ENCODE measurements at regions not wholly inside any gene's neighbourhood (a gene's known extent, or its start where the extent isn't known, plus 50 kb on each side); places are given as distances from the start of the nearest gene placed in this dataset.

DNA sequence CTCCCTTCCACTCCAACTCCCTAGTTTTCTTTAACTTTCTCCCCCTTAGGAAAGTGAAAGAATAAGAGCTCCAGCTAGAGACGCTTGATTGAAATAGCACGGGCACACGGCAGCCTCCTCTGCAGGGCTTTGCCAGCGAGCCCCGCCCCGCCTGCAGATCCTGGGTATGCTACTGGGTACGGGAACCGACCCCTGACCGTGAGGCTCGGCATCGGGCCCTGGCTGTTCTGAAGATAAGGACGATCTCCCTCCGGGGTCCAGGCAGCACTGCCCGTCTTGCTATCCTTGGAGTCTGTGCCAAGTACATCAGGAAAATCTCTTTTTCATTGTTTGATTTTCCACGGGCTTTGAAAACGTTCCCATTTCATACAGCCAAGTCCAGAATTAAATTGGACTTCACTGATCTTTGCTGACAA is 284.5 kb downstream of the MTX2 start:
- DNase-seq = peak; percentile 42
- Mint-ChIP-seq H3K36me3 (ENCODE audit: low read depth) (no peaks in the 10 kb centered on the region), H3K4me3 (peak overlapping the region; percentile 86), H3K4me1 (ENCODE audit: low read depth) (peaks cover 30% of the 10 kb centered on the region), H3K27ac (peak overlapping the region; percentile 61), H3K9me3 (no peaks in the 10 kb centered on the region), H3K27me3 (ENCODE audit: insufficient read depth) (peaks cover 6% of the 10 kb centered on the region; the same call in 1 of the 2 replicates)
- TF ChIP-seq CTCF (IDR thresholded peaks at IDR 0.05) = no peak

DNA sequence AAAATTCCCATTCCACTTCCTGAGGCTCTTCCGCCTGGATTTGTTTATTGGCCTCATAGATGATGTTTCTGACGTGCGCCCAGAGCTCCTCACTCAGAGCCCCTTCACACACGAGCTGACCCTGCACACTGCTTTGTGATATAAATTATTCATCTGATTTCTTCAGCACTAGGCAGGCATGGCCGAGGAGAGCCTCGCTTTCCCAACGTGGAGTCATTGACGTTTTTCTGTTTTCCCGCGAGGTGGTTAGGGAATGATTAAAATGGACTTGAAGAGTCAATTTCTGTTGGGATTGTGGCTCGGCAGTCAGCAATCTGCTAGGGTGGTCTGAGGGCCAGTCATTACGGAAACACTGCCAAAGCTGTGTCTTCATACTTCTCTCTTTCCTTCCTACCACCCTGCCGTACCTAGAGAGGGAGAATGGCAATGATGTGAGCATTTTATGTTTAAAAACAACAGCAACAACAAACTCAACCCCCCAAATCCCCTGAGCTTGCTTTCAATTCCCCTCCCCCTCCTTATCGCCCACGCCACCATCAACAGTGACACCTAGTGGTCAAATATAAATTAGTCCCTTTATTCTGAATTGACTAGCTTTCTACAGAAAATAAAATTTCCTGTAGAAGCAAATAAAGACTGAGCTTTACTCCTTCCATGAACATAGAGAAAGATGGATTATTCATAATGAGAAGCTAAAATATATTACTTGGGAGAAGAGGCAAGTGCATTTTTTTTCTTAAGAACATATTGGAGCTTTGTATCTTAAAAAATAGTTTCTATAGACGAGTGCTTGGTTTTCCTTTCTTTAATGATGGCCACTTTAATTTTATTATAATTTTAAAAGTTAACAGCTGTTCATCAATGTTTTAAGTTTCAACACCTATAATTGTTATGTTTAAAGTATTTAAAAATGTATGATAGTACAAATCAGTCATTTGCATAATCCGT is 285.1 kb downstream of the MTX2 start:
- peak overlapping the region; percentile 86 for H3K4me3 Mint-ChIP-seq
- peak overlapping the region; percentile 61 for H3K27ac Mint-ChIP-seq
- peaks cover 6% of the 10 kb centered on the region; the same call in 1 of the 2 replicates for H3K27me3 Mint-ChIP-seq (ENCODE audit: insufficient read depth)
- H3K9me3 Mint-ChIP-seq = no peaks in the 10 kb centered on the region
- H3K4me1 Mint-ChIP-seq (ENCODE audit: low read depth) = peaks cover 34% of the 10 kb centered on the region
- DNase-seq = peak; percentile 48
- TF ChIP-seq CTCF (IDR thresholded peaks at IDR 0.05) = peak; percentile 96
- H3K36me3 Mint-ChIP-seq (ENCODE audit: low read depth) = no peaks in the 10 kb centered on the region

DNA sequence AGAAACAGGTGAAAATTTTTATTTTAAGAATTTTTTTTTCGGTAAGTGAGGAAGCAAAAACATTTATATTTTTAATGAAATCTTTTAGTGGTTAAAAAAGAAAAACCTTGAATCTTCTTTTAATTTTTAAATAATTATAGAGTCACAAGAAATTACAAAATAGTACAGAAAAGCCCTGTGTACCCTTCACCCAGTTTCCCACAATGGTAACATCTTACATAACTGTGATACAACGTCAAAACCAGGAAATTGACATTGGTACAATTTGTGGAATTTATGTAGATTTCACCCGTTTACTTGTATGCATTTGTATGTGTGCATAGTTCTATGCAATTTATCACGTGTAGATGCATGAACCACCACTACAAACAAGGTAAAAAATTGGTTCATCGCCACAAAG is 285.9 kb downstream of the MTX2 start:
- H3K27ac Mint-ChIP-seq = no peak overlapping the region
- no peak for TF ChIP-seq CTCF (IDR thresholded peaks at IDR 0.05)
- H3K27me3 Mint-ChIP-seq (ENCODE audit: insufficient read depth) = peaks cover 6% of the 10 kb centered on the region; the same call in 1 of the 2 replicates
- peaks cover 41% of the 10 kb centered on the region for H3K4me1 Mint-ChIP-seq (ENCODE audit: low read depth)
- no peak overlapping the region for H3K4me3 Mint-ChIP-seq
- no peaks in the 10 kb centered on the region for H3K9me3 Mint-ChIP-seq
- no peak for DNase-seq
- no peaks in the 10 kb centered on the region for H3K36me3 Mint-ChIP-seq (ENCODE audit: low read depth)

DNA sequence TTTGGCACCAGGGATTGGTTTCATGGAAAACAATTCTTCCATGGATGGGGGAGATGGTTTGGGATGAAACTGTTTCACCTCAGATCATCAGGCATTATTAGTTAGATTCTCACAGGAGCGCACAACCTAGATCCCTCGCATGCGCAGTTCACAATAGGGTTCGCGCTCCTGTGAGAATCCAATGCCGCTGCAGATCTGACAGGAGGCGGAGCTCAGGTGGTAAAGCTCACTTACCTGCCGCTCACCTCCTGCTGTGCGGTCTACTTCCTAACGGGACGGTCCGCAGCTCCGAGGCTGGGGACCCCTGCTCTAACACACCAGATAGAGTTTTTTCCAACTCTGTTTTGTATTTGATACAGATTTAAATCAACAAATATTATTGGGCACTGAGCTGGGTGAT is 286.5 kb downstream of the MTX2 start:
- no peaks in the 10 kb centered on the region for H3K9me3 Mint-ChIP-seq
- H3K27ac Mint-ChIP-seq = no peak overlapping the region
- H3K27me3 Mint-ChIP-seq (ENCODE audit: insufficient read depth) = peaks cover 6% of the 10 kb centered on the region; the same call in 1 of the 2 replicates
- no peak overlapping the region for H3K4me3 Mint-ChIP-seq
- peaks cover 48% of the 10 kb centered on the region for H3K4me1 Mint-ChIP-seq (ENCODE audit: low read depth)
- H3K36me3 Mint-ChIP-seq (ENCODE audit: low read depth) = no peaks in the 10 kb centered on the region
- no peak for TF ChIP-seq CTCF (IDR thresholded peaks at IDR 0.05)
- no peak for DNase-seq

- no peaks in the 10 kb centered on the region for H3K9me3 Mint-ChIP-seq
- H3K27me3 Mint-ChIP-seq (ENCODE audit: insufficient read depth) = peaks cover 6% of the 10 kb centered on the region; the same call in 1 of the 2 replicates
- no peaks in the 10 kb centered on the region for H3K36me3 Mint-ChIP-seq (ENCODE audit: low read depth)
- TF ChIP-seq CTCF (IDR thresholded peaks at IDR 0.05) = no peak
- no peak overlapping the region for H3K27ac Mint-ChIP-seq
- peaks cover 54% of the 10 kb centered on the region for H3K4me1 Mint-ChIP-seq (ENCODE audit: low read depth)
- H3K4me3 Mint-ChIP-seq = no peak overlapping the region
- no peak for DNase-seq
Observed at GRCh38 chr2:176556373-176556772, 287.1 kb downstream of the MTX2 start.
